A673 (cell line): ENCODE measurements at regions not wholly inside any gene's neighbourhood (a gene's known extent, or its start where the extent isn't known, plus 50 kb on each side); places are given as distances from the start of the nearest gene placed in this dataset.

ENCODE experiments used
- BruUV-seq: library from RNA; stranded (reverse); fragments of 400-500 nt; replicated peaks from 2 replicates; lab custom pipeline; 2021; lab: Mats Ljungman, UMichigan
- CTCF ChIA-PET: fragments of 300-600 bp; sonication (Branson Sonifier 250); formaldehyde crosslinking; loops from one replicate; lab custom pipeline; 2022; ENCODE audit warnings: antibody characterized with exemption; lab: Charles Lee
- POLR2A ChIA-PET: fragments of 300-600 bp; sonication (Branson Sonifier 250); formaldehyde crosslinking; loops from one replicate; lab custom pipeline; 2022; ENCODE audit warnings: antibody characterized with exemption; ENCODE audit not compliant: low non-redundant PET; lab: Charles Lee
- DNase-seq: peaks from one replicate; pipeline ENCODE4 v3.0.0-alpha.2; 2015; ENCODE audit warnings: low spot score
- H3K27ac ChIP-seq: fragments of 200-600 bp; sonication (generic); 2 replicates; pipeline ENCODE4 v1.5.1; 2016; ENCODE audit warnings: mixed run types, low read depth, mild to moderate bottlenecking, mixed read lengths, antibody characterized with exemption, low read length; ENCODE audit not compliant: poor library complexity, severe bottlenecking
- H3K27me3 ChIP-seq: fragments of 200-600 bp; sonication (generic); replicated peaks from 2 replicates; pipeline ENCODE4 v1.6.1; 2017; ENCODE audit warnings: mixed run types, low read depth, mild to moderate bottlenecking, mixed read lengths, antibody characterized with exemption, low read length; ENCODE audit not compliant: insufficient read depth, poor library complexity
- H3K36me3 ChIP-seq: fragments of 200-600 bp; sonication (generic); 2 replicates; pipeline ENCODE4 v1.6.1; 2016; ENCODE audit warnings: mixed run types, mild to moderate bottlenecking, mixed read lengths, antibody characterized with exemption, low read length; ENCODE audit not compliant: insufficient read depth, poor library complexity, severe bottlenecking
- H3K4me1 ChIP-seq: fragments of 200-600 bp; sonication (generic); 2 replicates; pipeline ENCODE4 v1.6.1; 2017; ENCODE audit warnings: mixed run types, mild to moderate bottlenecking, mixed read lengths, antibody characterized with exemption, low read length; ENCODE audit not compliant: insufficient read depth, poor library complexity, severe bottlenecking
- H3K4me3 ChIP-seq: fragments of 200-600 bp; sonication (generic); 2 replicates; pipeline ENCODE4 v1.5.1; 2016; ENCODE audit warnings: low read depth, mixed run types, mild to moderate bottlenecking, mixed read lengths, low read length; ENCODE audit not compliant: poor library complexity, severe bottlenecking
- H3K9me3 ChIP-seq: fragments of 200-600 bp; sonication (generic); 2 replicates; pipeline ENCODE4 v1.6.1; 2016; ENCODE audit warnings: mixed run types, low read depth, mild to moderate bottlenecking, mixed read lengths, antibody characterized with exemption, low read length; ENCODE audit not compliant: poor library complexity, severe bottlenecking
- EZH2 ChIP-seq: fragments of 200-600 bp; sonication (generic); IDR thresholded peaks from 2 replicates; pipeline ENCODE4 v1.6.1; 2017; ENCODE audit warnings: borderline replicate concordance, low read depth, mild to moderate bottlenecking, mixed read lengths, antibody characterized with exemption, low read length; ENCODE audit not compliant: poor library complexity, severe bottlenecking
- intact Hi-C: fragments of 100-400 bp; cut with micrococcal nuclease; formaldehyde crosslinking; loops from one replicate; pipeline ENCODE4 v1.10.0; 2022; ENCODE audit not compliant: unreplicated experiment
- TF ChIP-seq, protein P1 (sequence below): fragments of 300-800, 200-600 bp; sonication (generic); conservative IDR thresholded peaks from 2 replicates; pipeline ENCODE4 v1.5.1; 2017; ENCODE audit warnings: low read depth, mild to moderate bottlenecking, antibody characterized with exemption, low read length, moderate library complexity, mixed read lengths

DNA sequence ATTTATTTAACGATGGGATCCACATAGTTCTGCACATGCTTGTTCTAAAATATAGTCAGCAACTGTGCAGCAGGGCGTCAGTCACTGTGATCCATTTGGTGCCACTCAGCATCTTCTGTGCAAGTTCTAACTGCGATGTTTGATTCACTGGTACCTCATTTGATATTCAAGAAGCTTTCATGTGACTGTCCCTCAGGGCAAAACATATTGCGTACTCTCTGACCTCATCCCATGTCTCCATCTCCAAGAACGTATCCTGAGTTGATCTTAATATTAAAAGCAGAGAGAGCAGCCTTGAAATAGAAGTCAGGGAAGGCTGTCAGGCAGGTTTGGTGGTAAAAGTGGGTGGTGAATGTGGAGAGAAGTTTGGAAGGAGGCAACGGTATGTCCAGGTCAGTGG, 116.5 kb upstream of the ATP10B start:
- ChIA-PET CTCF (no interaction called here), POLR2A (no interaction called here)
- Histone ChIP-seq H3K27me3 (no peaks in the 10 kb centered on the region), H3K4me1 (no peaks in the 10 kb centered on the region), H3K4me3 (no peak overlapping the region), H3K27ac (no peak overlapping the region), H3K9me3 (no peaks in the 10 kb centered on the region), H3K36me3 (no peaks in the 10 kb centered on the region)
- no peak for DNase-seq
- no TSS peak for BruUV-seq
- TF ChIP-seq, protein P1, sequence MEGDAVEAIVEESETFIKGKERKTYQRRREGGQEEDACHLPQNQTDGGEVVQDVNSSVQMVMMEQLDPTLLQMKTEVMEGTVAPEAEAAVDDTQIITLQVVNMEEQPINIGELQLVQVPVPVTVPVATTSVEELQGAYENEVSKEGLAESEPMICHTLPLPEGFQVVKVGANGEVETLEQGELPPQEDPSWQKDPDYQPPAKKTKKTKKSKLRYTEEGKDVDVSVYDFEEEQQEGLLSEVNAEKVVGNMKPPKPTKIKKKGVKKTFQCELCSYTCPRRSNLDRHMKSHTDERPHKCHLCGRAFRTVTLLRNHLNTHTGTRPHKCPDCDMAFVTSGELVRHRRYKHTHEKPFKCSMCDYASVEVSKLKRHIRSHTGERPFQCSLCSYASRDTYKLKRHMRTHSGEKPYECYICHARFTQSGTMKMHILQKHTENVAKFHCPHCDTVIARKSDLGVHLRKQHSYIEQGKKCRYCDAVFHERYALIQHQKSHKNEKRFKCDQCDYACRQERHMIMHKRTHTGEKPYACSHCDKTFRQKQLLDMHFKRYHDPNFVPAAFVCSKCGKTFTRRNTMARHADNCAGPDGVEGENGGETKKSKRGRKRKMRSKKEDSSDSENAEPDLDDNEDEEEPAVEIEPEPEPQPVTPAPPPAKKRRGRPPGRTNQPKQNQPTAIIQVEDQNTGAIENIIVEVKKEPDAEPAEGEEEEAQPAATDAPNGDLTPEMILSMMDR: no peak
- no peak for TF ChIP-seq EZH2
- intact Hi-C loops: no loop called here

DNA sequence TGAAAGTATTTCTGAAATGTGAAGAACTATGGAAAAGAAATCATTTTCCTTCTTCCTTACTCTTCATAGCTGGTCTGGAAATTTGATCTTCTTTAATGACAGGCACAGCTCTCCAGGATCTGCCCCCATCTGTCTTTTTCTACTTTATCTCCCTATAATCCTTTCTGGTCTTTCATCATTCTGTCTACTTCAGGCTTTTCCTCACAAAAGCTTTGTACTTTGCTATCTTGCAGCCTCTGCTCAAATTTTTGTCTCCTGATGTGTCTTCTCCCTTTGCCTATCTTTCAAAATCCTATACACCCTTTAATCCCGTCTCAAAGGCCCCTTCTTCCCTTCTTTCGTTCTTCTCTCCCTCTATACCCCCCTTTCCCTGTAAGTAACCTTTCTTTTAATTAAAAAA, 114.9 kb upstream of the ATP10B start:
- TF ChIP-seq EZH2: no peak
- TF ChIP-seq, protein P1: no peak
- no peaks in the 10 kb centered on the region for H3K36me3 ChIP-seq
- CTCF ChIA-PET: no interaction called here
- no peaks in the 10 kb centered on the region for H3K27me3 ChIP-seq
- no peak overlapping the region for H3K4me3 ChIP-seq
- H3K9me3 ChIP-seq: no peaks in the 10 kb centered on the region
- DNase-seq: no peak
- BruUV-seq: no TSS peak
- intact Hi-C loops: no loop called here
- no peaks in the 10 kb centered on the region for H3K4me1 ChIP-seq
- POLR2A ChIA-PET: no interaction called here
- H3K27ac ChIP-seq: no peak overlapping the region

DNA sequence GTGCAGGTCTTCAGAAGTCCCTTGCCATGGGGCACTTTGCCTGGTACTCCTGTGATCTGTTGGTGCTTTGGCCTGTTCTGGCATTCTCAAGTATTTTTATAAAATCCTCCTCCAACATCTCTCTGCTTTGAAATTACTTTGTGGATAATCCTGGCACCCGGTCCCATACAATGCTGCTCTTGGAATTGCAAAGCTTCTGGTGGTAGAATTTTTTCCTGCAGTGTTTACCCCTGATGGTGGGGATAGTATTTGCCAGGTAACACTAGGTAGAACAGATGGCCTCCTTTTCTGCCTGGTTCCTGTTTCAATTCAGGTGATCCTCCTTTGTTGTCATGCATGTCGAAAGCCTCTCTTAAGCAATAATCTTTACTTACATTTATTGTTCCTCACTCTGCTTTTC, 109.8 kb upstream of the ATP10B start:
- BruUV-seq: no TSS peak
- TF ChIP-seq, protein P1: no peak
- no peak for TF ChIP-seq EZH2
- Histone ChIP-seq H3K4me3 (no peak overlapping the region), H3K4me1 (no peaks in the 10 kb centered on the region), H3K27ac (no peak overlapping the region), H3K9me3 (no peaks in the 10 kb centered on the region), H3K36me3 (no peaks in the 10 kb centered on the region), H3K27me3 (no peaks in the 10 kb centered on the region)
- ChIA-PET CTCF (no interaction called here), POLR2A (no interaction called here)
- intact Hi-C loops: no loop called here
- DNase-seq: no peak
